Skin of body (tissue), 1 donor: ENCODE measurements at regions not wholly inside any gene's neighbourhood (a gene's known extent, or its start where the extent isn't known, plus 50 kb on each side); places are given as distances from the start of the nearest gene placed in this dataset.
"Not testable (repeated sequence)": the region's sequence is repeated elsewhere in the genome, so short reads cannot be mapped to it uniquely, and the experiment has no call there.

Experiments used
- DNase-seq: peaks from one replicate; lab custom pipeline; 2025; lab: John Stamatoyannopoulos, UW

GRCh38 chr3:161599697-161600096, 103.1 kb downstream of the OTOL1 start:
- DNase-seq, result no peak

GRCh38 chr3:161600173-161600572, 103.6 kb downstream of the OTOL1 start:
- DNase-seq, result no peak

GRCh38 chr3:161602475-161602874, 105.9 kb downstream of the OTOL1 start:
- no peak for DNase-seq

- no peak for DNase-seq
These were observed 106.3 kb downstream of the OTOL1 start for GRCh38 chr3:161602918-161603317.

- no peak for DNase-seq
These were observed 110.4 kb downstream of the OTOL1 start for GRCh38 chr3:161607056-161607455.

- DNase-seq, result no peak
These were observed 122.7 kb downstream of the OTOL1 start for GRCh38 chr3:161619351-161619750.

GRCh38 chr3:161630794-161631193, 134.2 kb downstream of the OTOL1 start:
- DNase-seq, result no peak

GRCh38 chr3:161631536-161631935, 134.9 kb downstream of the OTOL1 start:
- DNase-seq, result no peak

GRCh38 chr3:161637559-161637958, 141.0 kb downstream of the OTOL1 start:
- no peak for DNase-seq

- not testable (repeated sequence) for DNase-seq
These were observed 142.5 kb downstream of the OTOL1 start for GRCh38 chr3:161639095-161639494.

- DNase-seq, result no peak
These were observed 143.6 kb downstream of the OTOL1 start for GRCh38 chr3:161640181-161640580.

GRCh38 chr3:161641287-161641686, 144.7 kb downstream of the OTOL1 start:
- no peak for DNase-seq

GRCh38 chr3:161644891-161645635, 148.5 kb downstream of the OTOL1 start:
- peak; percentile 61 for DNase-seq

- DNase-seq, result no peak
These were observed 151.4 kb downstream of the OTOL1 start for GRCh38 chr3:161647936-161648470.

- DNase-seq, result no peak
These were observed 153.4 kb downstream of the OTOL1 start for GRCh38 chr3:161649900-161650484.

- no peak for DNase-seq
These were observed 161.2 kb downstream of the OTOL1 start for GRCh38 chr3:161657786-161658185.

GRCh38 chr3:161671141-161671540, 174.5 kb downstream of the OTOL1 start:
- no peak for DNase-seq

- no peak for DNase-seq
These were observed 175.9 kb downstream of the OTOL1 start for GRCh38 chr3:161672478-161672877.

GRCh38 chr3:161673866-161674265, 177.3 kb downstream of the OTOL1 start:
- DNase-seq, result no peak

GRCh38 chr3:161674402-161674801, 177.8 kb downstream of the OTOL1 start:
- DNase-seq, result no peak

- DNase-seq, result not testable (repeated sequence)
These were observed 185.2 kb downstream of the OTOL1 start for GRCh38 chr3:161681831-161682230.

- DNase-seq, result no peak
These were observed 186.1 kb downstream of the OTOL1 start for GRCh38 chr3:161682715-161683114.
